Stimulated activated CD8-positive, alpha-beta memory T cell treated with anti-CD3 and anti-CD28 coated beads, Interleukin-4, amount 100 ng/mL, for 48 hours (primary cell): ENCODE measurements at regions not wholly inside any gene's neighbourhood (a gene's known extent, or its start where the extent isn't known, plus 50 kb on each side); places are given as distances from the start of the nearest gene placed in this dataset.

Experiments
- DNase-seq: peaks from one replicate; pipeline ENCODE4 v3.0.0-alpha.2; 2020

DNA sequence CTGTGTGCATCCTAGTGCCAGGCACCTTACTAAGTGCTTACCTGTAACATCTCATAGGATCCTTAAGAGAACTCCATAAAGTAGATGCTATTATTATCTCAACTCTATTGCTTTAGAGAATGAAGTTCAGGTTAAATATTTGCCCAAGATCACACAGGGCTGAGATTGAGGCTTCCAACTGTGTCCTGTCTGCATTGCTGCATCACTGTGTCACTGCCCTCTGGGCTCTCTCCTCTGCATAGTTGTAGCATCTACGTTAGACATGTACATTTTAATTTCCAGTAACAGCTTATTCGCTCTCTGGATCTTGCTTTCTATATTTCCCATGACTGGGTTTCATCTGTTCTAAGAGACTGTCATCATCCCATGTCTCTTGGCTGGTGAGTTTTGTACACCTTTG lies 63.6 kb upstream of the FZD8 start:
- DNase-seq, result no peak

DNA sequence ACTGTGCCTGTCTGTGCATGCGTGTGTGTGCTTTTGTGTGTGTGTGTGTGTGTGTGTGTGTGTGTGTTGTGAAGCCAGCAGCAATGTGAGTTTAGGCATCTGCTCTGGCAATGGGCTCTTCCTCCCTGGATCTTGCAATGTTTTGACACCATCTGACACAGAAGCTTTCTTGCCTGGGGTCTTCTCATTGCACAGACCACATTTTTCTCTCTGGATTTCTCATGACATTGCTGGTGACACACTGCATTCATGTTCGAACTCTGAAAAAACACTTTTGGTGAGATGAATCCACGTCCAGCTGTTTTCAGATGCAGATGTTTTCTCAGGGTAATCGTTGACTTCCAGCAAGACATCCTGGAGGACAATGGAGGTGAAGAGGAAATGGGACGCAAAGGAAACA lies 63.0 kb upstream of the FZD8 start:
- no peak for DNase-seq

- DNase-seq, result no peak
Measured at GRCh38 chr10:35704401-35704800, 62.3 kb upstream of the FZD8 start.

DNA sequence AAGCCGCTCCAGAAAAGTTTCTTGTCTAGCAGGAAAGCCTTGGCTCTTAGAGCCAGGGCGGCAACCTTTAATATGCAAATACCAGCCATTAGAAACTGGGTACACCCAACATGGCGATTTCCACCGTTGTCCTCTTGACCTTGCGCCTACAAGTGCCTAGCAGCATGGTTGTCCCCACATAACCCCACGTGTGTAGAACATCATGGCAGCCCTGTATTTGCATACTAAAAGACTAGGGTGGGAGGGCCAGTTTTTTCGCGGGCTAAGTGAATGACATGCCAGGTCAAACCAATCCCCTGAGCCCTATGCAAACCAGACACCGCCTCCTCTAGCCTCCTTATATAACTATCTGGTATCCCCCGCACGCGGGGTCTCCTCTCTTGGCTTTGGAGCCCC lies 58.4 kb upstream of the FZD8 start:
- DNase-seq, result no peak

- DNase-seq, result no peak
Measured at GRCh38 chr10:35699848-35700486, 57.9 kb upstream of the FZD8 start.

GRCh38 chr10:35696392-35697287 lies 54.5 kb upstream of the FZD8 start:
- no peak for DNase-seq

- no peak for DNase-seq
Measured at GRCh38 chr10:35693800-35694199, 51.7 kb upstream of the FZD8 start.
